GM18498 (cell line): ENCODE measurements at regions not wholly inside any gene's neighbourhood (a gene's known extent, or its start where the extent isn't known, plus 50 kb on each side); places are given as distances from the start of the nearest gene placed in this dataset.
"Not testable (repeated sequence)": the region's sequence is repeated elsewhere in the genome, so short reads cannot be mapped to it uniquely, and the experiment has no call there.

Experiments used
- ATAC-seq: cut with Tn5 transposase; IDR thresholded peaks from one replicate; pipeline ENCODE4 v1.9.1; 2021; ENCODE audit warnings: mild to moderate bottlenecking, moderate library complexity; ENCODE audit not compliant: unreplicated experiment

GRCh38 chr5:13640270-13640669 is 304.2 kb downstream of the DNAH5 start:
- no peak for ATAC-seq

GRCh38 chr5:13632676-13633075 is 311.8 kb downstream of the DNAH5 start:
- no peak for ATAC-seq

- no peak for ATAC-seq
Observed at GRCh38 chr5:13629218-13629617, 315.3 kb downstream of the DNAH5 start.

GRCh38 chr5:13627673-13628454 is 316.6 kb downstream of the DNAH5 start:
- no peak for ATAC-seq

- no peak for ATAC-seq
Observed at GRCh38 chr5:13625616-13626198, 318.8 kb downstream of the DNAH5 start.

GRCh38 chr5:13624283-13625074 is 320.0 kb downstream of the DNAH5 start:
- ATAC-seq, result no peak

GRCh38 chr5:13613621-13614020 is 330.9 kb downstream of the DNAH5 start:
- no peak for ATAC-seq

GRCh38 chr5:13611604-13612003 is 332.9 kb downstream of the DNAH5 start:
- no peak for ATAC-seq

- no peak for ATAC-seq
Observed at GRCh38 chr5:13609504-13609903, 335.0 kb downstream of the DNAH5 start.

GRCh38 chr5:13606051-13606450 is 338.4 kb downstream of the DNAH5 start:
- no peak for ATAC-seq

- ATAC-seq, result no peak
Observed at GRCh38 chr5:13601112-13601511, 343.4 kb downstream of the DNAH5 start.

GRCh38 chr5:13595978-13596377 is 348.5 kb downstream of the DNAH5 start:
- ATAC-seq, result no peak

- no peak for ATAC-seq
Observed at GRCh38 chr5:13591621-13592020, 352.9 kb downstream of the DNAH5 start.

- ATAC-seq, result no peak
Observed at GRCh38 chr5:13585324-13585723, 359.2 kb downstream of the DNAH5 start.

- ATAC-seq, result no peak
Observed at GRCh38 chr5:13581914-13582313, 362.6 kb downstream of the DNAH5 start.

- no peak for ATAC-seq
Observed at GRCh38 chr5:13581132-13581531, 363.4 kb downstream of the DNAH5 start.

- no peak for ATAC-seq
Observed at GRCh38 chr5:13580058-13580457, 364.4 kb downstream of the DNAH5 start.

- not testable (repeated sequence) for ATAC-seq
Observed at GRCh38 chr5:13579091-13579490, 365.4 kb downstream of the DNAH5 start.

- ATAC-seq, result not testable (repeated sequence)
Observed at GRCh38 chr5:13578311-13579039, 366.0 kb downstream of the DNAH5 start.

- no peak for ATAC-seq
Observed at GRCh38 chr5:13574574-13574973, 369.9 kb downstream of the DNAH5 start.

GRCh38 chr5:13572163-13572562 is 372.3 kb downstream of the DNAH5 start:
- ATAC-seq, result no peak
